Upper lobe of left lung (tissue), 4 donors: ENCODE measurements at regions not wholly inside any gene's neighbourhood (a gene's known extent, or its start where the extent isn't known, plus 50 kb on each side); places are given as distances from the start of the nearest gene placed in this dataset.

Experiments used
- CTCF ChIP-seq, 6 experiments: fragments of 450-650 bp in 4 of 6; fragments of 200-600 bp in 2 of 6; sonication (generic) in 2 of 6; IDR thresholded peaks; one replicate each; pipeline ENCODE4 v1.5.1; 2016 to 2019; ENCODE audit warnings: antibody characterized with exemption in 6 of 6
- POLR2A ChIP-seq, 4 donors: fragments of 450-650 bp; IDR thresholded peaks; one replicate each; pipeline ENCODE4 v1.5.1; 2016 to 2017; ENCODE audit warnings: antibody characterized with exemption in 4 of 4, mild to moderate bottlenecking in 2 of 4
- POLR2AphosphoS5 ChIP-seq, 2 donors: sonication (generic); formaldehyde crosslinking; IDR thresholded peaks; one replicate each; pipeline ENCODE4 v1.5.1; 2017; ENCODE audit warnings: antibody characterized with exemption in 2 of 2

- TF ChIP-seq POLR2A (IDR thresholded peaks at IDR 0.05) (no peak), CTCF (IDR thresholded peaks at IDR 0.05) (no peak), POLR2AphosphoS5 (IDR thresholded peaks at IDR 0.05) (no peak)
Observed at GRCh38 chr4:177968817-177969442, 526.7 kb upstream of the AGA start.
